ENCODE measurements at regions not wholly inside any gene's neighbourhood (a gene's known extent, or its start where the extent isn't known, plus 50 kb on each side); places are given as distances from the start of the nearest gene placed in this dataset.

- Histone ChIP-seq H3K4me3 (replicated peaks in 1 of 3; ENCODE audit: insufficient read depth in 1 of 3, low read depth in 1 of 3, low read length in 3 of 3) (no peak overlapping the region), H3K27me3 (ENCODE audit: control insufficient read depth in 2 of 2, insufficient read depth in 2 of 2, low read length in 2 of 2) (no peaks in the 10 kb centered on the region), H3K9me3 (replicated peaks; ENCODE audit: control insufficient read depth, insufficient read depth, low read length) (no peaks in the 10 kb centered on the region), H2AFZ (ENCODE audit: low read depth, low read length) (no peak overlapping the region), H3K4me1 (ENCODE audit: control insufficient read depth, extremely low read depth, insufficient read depth, low read length) (no peaks in the 10 kb centered on the region), H3K9me1 (replicated peaks; ENCODE audit: control insufficient read depth, extremely low read depth, insufficient read depth, low read length) (no peaks in the 10 kb centered on the region), H4K20me1 (replicated peaks; ENCODE audit: control insufficient read depth, extremely low read depth, insufficient read depth, low read length) (no peaks in the 10 kb centered on the region), H3K79me2 (ENCODE audit: control insufficient read depth, insufficient read depth, low read length) (no peaks in the 10 kb centered on the region), H3K27ac (ENCODE audit: insufficient read depth, low read depth, low read length) (no peak overlapping the region), H3K9ac (replicated peaks; ENCODE audit: extremely low read depth, insufficient read depth, low read length) (no peak overlapping the region), H3K4me2 (ENCODE audit: insufficient read depth, low read length) (no peak overlapping the region), H3K36me3 (ENCODE audit: control insufficient read depth in 2 of 2, extremely low read depth in 1 of 2, insufficient read depth in 2 of 2, low read length in 2 of 2) (no peaks in the 10 kb centered on the region)
- BruUV-seq (replicated peaks): no TSS peak
- dilution Hi-C loops (cut with MboI; ENCODE audit: extremely low pct_ligation_motif_present, low sequenced_read_pairs) (no loop called here), intact Hi-C loops (cut with micrococcal nuclease) (no loop called here)
- FAIRE-seq (no peak), DNase-seq (ENCODE audit: low read depth, low spot score) (no peak)
- TF ChIP-seq POLR2AphosphoS5 (IDR thresholded peaks at IDR 0.05; ENCODE audit: insufficient read depth, low read depth, low read length): no peak
- POLR2A ChIA-PET: no interaction called here
- CTCF ChIA-PET: no interaction called here
These were observed 385.3 kb downstream of the ETV1 start for GRCh38 chr7:13604178-13604577.

GRCh38 chr7:13610372-13610771, 379.1 kb downstream of the ETV1 start:
- Histone ChIP-seq H2AFZ (ENCODE audit: low read depth, low read length) (no peak overlapping the region), H3K27me3 (ENCODE audit: control insufficient read depth in 2 of 2, insufficient read depth in 2 of 2, low read length in 2 of 2) (no peaks in the 10 kb centered on the region), H3K4me3 (replicated peaks in 1 of 3; ENCODE audit: insufficient read depth in 1 of 3, low read depth in 1 of 3, low read length in 3 of 3) (no peak overlapping the region), H3K9me3 (replicated peaks; ENCODE audit: control insufficient read depth, insufficient read depth, low read length) (no peaks in the 10 kb centered on the region), H3K36me3 (ENCODE audit: control insufficient read depth in 2 of 2, extremely low read depth in 1 of 2, insufficient read depth in 2 of 2, low read length in 2 of 2) (no peaks in the 10 kb centered on the region), H3K4me2 (ENCODE audit: insufficient read depth, low read length) (no peak overlapping the region), H3K9me1 (replicated peaks; ENCODE audit: control insufficient read depth, extremely low read depth, insufficient read depth, low read length) (no peaks in the 10 kb centered on the region), H3K9ac (replicated peaks; ENCODE audit: extremely low read depth, insufficient read depth, low read length) (no peak overlapping the region), H3K4me1 (ENCODE audit: control insufficient read depth, extremely low read depth, insufficient read depth, low read length) (no peaks in the 10 kb centered on the region), H3K27ac (ENCODE audit: insufficient read depth, low read depth, low read length) (no peak overlapping the region), H3K79me2 (ENCODE audit: control insufficient read depth, insufficient read depth, low read length) (no peaks in the 10 kb centered on the region), H4K20me1 (replicated peaks; ENCODE audit: control insufficient read depth, extremely low read depth, insufficient read depth, low read length) (no peaks in the 10 kb centered on the region)
- dilution Hi-C loops (cut with MboI; ENCODE audit: extremely low pct_ligation_motif_present, low sequenced_read_pairs): no loop called here
- DNase-seq (ENCODE audit: low read depth, low spot score) (no peak), FAIRE-seq (no peak)
- TF ChIP-seq CTCF (IDR thresholded peaks at IDR 0.05; ENCODE audit: extremely low read depth in 1 of 2, insufficient read depth in 1 of 2, low read depth in 1 of 2, low read length in 2 of 2): no peak
- TF ChIP-seq GATA2 (IDR thresholded peaks at IDR 0.05; ENCODE audit: insufficient read depth, insufficient read length, low read depth, low read length): no peak
- no peak for TF ChIP-seq POLR2A (IDR thresholded peaks at IDR 0.05; ENCODE audit: low read depth, low read length)
- TF ChIP-seq POLR2AphosphoS5 (IDR thresholded peaks at IDR 0.05; ENCODE audit: insufficient read depth, low read depth, low read length): no peak
- no peak for TF ChIP-seq FOS (IDR thresholded peaks at IDR 0.05; ENCODE audit: borderline replicate concordance, insufficient read depth, low read length)
- TF ChIP-seq JUN (IDR thresholded peaks at IDR 0.05; ENCODE audit: borderline replicate concordance, insufficient read depth, insufficient read length, low read depth): no peak
- TF ChIP-seq MYC (IDR thresholded peaks at IDR 0.05; ENCODE audit: low read depth, low read length): no peak
- TF ChIP-seq MAX (IDR thresholded peaks at IDR 0.05; ENCODE audit: insufficient read depth, insufficient read length): no peak
- TF ChIP-seq EZH2 (IDR thresholded peaks at IDR 0.05; ENCODE audit: borderline replicate concordance, low read depth, low read length, severe bottlenecking): no peak
- CTCF ChIA-PET: no interaction called here
- POLR2A ChIA-PET: no interaction called here
- BruUV-seq (replicated peaks): no TSS peak
- intact Hi-C loops (cut with micrococcal nuclease): no loop called here

Data from endothelial cell of umbilical vein (primary cell).